ENCODE measurements at regions not wholly inside any gene's neighbourhood (a gene's known extent, or its start where the extent isn't known, plus 50 kb on each side); places are given as distances from the start of the nearest gene placed in this dataset.

DNA sequence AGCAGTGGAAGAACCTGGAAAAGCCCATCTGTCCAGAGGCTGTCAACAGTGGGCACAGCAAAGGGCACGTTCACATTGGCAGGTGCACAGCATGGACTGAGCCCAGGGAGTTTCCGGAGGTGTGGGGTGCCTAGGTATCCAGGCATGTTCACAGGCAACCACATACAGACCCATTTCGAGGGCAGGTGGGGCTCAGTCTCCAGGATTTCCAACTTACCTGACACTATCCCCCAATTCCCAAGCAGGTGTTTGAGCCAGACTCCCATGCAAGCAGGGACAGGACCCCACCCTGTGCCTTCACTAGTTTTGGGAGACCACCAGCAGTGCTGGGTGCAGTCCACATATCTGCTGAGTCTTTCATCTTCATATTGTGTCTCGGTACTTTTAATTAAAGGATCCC, 65.0 kb upstream of the IRF2BP2 start:
- no peak for DNase-seq (ENCODE audit: low read depth)

DNA sequence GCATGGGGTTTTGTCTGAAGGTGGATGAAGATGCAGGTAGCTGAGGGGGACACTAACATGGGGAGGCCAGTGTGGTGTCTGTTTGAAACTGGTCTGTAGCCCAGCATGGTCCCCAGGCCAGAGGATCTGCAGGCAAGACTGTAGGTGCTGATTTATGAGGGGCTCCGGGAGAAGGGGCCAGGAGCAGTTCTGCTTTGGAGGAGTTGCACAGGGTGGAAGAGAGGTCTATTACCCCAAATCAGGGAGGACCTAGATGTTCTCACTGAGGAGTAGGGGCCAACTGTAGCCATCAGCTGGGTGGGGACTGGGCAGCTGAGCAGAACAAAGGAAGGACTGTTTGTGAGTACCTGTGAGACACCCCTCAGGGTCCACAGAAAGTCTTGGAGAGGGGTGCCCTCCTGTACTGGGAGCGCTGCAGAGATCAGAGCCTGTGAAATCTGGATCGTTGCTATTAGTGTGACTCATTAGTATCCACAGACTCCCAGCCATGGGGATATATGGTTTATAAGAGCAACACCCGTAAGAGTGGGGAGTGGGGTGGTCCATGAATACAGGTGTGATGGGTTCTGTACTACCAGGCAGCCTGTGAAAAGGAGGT, 64.3 kb upstream of the IRF2BP2 start:
- DNase-seq (ENCODE audit: low read depth), result no peak

DNA sequence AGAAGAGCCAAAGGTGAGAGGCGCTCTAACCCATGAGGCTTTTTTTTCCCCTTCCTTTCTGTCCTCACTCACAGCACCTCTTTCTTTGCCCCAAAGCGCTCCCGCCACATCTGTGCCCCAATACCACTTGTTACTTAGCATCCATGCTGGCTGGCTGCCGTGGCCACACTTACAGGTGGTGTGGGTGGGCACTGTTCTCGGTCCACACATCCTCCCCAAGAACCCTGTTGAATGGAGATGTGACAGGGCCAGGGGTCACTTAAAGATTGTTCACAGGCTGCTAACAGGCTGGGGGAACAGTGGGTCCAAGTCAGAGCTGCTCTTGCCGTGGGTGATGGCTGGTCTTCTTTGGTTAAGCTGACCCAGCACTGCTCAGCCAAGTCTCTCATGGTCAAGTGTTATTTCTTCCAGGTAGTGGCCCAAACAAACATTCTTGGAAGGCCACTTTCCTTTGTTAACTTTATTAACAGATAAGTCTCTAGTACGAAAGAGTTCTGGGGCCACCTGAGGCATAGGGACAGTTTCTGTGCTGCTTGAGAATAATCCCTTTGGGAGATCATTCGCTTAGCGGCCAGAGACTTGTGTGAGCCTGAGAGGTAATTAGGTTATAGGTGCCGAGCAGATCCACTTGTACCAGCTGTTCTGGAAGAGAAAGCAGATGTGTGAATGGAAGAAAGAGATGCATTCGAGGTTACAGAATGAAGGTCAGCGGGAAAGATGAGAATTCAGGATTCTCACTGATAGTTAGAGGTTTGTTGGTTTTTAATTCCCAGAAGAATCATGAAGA, 62.6 kb upstream of the IRF2BP2 start:
- no peak for DNase-seq (ENCODE audit: low read depth)

DNA sequence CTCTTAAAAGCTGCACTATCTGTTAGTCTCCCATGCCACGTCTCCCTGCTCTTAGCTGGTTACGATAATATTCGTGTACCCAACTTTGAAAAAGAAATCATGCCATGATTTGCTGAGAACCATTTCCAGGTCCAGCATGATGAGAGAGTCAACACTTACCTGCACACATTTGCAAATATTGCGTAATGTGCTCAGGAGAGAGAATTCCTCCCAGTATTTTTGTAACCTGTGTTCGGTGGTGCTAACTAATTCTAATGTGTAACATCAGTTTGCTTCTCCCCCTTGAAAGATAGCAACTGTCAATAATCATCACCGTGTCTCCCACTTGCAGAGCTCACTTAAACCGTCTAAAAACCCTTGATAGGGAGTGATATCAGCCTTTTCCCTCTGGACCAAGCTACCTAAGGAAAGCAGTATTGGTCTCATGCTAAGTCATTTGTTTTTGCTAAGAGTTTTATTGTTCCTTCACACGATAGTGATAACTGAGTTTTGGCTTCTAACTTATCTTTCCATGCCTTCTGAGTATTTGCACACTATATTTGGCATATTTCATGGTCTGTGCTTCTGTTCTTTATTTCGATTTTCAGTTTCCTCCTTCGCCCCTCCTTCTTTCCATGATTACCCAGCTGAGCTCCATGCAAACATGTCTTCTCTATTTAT, 61.1 kb upstream of the IRF2BP2 start:
- no peak for DNase-seq (ENCODE audit: low read depth)

DNA sequence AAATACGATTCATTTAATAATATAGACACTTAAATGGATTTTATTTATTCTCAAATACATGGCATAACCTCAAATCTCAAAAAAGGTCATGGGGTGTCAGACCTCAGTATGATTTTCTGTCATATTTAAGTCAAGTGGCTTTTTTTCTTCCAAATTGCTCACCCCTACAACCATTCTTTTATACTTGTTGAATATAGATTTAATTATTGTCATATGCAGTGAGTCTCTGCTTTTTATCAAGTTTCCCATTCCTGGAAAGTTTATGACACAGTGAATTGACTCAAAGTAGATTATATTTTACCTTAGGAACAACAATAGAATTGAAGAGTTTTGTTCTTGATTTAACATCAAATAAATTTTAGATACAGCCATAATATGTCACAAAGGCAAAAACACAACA, 59.5 kb upstream of the IRF2BP2 start:
- DNase-seq (ENCODE audit: low read depth), result no peak

DNA sequence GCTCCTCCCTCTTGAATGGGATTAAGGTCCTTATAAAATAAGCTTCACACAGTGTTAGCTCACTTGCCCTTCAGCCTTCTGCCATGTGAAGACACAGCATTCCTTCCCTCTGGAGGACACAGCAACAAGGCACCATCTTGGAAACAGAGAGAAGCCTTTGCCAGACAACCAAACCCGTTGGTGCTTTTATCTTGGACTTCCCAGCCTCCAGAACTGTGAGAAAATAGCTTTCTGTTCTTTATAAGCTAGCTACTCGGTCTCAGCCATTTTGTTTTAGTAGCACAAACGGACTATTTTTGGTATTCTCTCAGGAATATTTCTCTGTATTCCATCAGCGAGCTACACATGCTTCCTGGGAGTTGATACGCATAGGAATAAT, 58.6 kb upstream of the IRF2BP2 start:
- DNase-seq (ENCODE audit: low read depth), result no peak

DNA sequence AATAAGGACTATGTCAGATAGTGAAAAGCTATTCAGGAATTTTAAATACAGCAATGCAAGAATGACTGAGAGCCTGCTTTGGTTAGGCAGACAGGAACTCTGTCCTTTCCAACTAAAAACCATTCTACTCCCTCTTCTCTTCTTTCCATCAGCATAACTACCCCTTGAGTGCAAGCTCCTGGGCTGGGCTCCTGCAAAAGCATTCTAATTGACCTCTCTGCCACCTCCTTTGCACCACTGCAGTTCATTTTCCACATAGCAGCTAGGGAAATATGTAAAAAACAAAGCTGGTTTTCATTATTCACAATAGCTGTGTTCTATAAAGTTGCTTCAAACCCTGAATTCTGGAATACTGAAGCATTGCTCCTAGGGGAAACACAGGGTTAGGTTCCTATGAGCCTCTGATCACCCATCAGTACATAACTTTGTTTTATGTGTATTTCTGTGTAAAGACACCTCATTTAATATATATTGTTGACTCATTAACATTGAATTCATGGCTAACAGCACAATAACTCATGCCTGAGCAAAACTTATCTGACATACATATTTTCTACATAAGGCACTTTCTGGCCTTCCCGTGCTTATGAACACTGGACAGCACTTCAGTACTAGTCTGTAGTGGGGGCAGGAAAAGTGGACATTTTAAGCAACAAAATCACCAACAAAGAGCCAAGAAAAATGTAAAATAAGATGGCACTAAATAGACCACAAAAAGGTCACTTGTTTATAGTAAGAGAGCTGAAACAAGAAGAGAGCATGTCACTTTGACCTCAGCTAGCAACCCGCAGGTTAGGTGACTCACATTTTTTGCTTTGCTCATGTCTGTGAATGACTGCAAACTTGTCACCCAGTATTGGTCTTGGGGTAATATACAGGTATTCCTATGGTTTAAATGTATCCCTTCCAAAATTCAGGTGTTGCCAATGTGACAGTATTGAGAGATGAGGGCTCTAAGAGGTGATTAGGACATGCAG, 57.9 kb upstream of the IRF2BP2 start:
- DNase-seq (ENCODE audit: low read depth), result no peak

DNA sequence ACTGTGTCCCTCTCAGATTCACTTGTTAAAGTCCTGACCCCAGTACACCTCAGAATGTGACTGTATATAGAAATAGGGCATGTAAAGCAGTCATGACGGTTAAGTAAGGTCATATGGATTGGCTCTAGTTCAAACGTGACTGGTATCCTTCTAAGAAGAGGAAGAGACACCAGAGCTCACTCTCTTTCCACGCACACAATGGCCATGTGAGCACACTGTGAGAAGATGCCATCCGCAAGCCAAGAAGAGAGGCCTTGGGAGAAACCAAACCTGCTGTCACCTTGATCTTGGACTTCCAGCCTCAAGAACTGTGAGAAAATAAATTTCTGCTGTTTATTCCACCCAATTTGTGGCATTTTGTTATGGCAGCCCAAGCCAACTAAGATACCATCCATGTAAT, 56.8 kb upstream of the IRF2BP2 start:
- no peak for DNase-seq (ENCODE audit: low read depth)

DNA sequence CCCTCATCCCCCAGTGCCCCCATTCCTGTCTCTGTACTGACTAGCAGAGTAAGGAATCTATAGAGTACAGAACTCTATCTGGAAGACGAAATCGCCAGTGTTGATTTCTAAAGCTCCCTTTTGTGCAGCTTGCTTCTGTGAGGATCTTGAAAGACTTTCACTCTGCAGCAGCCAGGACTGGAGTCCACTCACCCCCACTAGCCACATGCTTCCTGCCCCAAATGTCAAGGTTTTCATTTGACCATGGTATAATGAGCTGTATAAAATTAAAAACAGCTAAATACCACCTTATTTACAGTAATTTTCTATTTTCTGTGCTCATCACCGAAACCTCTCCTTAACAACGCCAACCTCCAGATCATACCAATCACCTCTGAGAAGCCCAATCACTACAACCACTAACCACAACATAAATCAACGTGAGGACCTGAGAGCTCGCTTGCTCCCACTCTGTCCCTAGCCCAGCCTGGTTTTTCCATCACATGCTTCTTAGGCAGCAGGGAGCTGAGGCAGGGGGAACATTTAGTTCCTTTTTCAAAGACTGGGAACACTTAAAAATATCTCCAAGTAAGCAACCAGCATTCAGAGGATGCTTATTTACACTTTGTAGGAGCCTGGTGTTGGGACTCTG, 56.1 kb upstream of the IRF2BP2 start:
- DNase-seq (ENCODE audit: low read depth), result no peak

DNA sequence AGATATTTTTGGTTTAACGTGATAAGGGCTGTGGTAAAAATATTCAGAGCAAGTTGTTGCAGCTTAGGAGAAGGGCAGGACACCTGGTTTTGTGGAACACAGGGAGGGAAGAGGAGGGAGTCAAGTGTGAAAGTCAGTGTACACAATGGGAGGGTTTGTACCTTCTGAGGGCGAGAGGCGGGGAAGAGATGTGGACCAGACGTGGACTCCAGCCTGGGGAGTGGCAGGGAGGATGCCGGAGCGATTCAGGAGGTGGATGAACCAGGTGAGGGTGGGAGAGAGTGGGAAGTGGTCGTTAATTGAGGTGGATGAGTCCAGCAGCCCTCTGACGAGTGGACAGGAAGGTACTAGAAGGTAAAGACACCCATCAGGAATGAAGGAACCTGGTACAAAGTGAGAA, 52.2 kb upstream of the IRF2BP2 start:
- DNase-seq (ENCODE audit: low read depth), result no peak

DNA sequence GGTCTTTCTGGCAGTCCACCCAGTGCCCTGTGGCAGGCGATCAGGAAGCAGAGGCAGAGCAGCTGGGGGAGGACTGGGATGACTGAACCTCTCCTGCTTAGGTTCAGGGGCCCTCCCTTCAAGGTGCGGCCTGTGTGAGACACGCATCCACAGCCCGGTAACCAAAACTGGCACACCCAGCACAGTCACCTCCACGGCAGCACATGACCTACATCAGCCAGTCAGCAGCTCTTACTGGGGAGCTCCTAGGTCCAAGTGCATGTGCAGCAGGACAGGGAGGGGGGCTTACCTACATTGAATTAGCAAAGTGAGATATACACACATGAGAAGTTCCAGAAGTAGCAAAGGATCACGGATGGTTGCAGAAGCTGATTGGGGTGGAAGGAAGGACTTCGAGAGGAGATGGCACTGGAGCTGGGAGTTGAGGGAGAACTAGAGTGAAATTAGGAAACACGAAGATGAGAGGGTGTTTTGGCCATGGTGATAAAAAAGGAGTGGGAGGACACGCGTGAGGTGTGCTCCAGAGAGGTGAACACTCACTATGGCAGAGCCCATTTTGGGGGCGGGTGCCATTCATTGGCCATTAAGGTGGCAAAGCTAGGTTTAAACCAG, 51.4 kb upstream of the IRF2BP2 start:
- DNase-seq (ENCODE audit: low read depth), result no peak

DNA sequence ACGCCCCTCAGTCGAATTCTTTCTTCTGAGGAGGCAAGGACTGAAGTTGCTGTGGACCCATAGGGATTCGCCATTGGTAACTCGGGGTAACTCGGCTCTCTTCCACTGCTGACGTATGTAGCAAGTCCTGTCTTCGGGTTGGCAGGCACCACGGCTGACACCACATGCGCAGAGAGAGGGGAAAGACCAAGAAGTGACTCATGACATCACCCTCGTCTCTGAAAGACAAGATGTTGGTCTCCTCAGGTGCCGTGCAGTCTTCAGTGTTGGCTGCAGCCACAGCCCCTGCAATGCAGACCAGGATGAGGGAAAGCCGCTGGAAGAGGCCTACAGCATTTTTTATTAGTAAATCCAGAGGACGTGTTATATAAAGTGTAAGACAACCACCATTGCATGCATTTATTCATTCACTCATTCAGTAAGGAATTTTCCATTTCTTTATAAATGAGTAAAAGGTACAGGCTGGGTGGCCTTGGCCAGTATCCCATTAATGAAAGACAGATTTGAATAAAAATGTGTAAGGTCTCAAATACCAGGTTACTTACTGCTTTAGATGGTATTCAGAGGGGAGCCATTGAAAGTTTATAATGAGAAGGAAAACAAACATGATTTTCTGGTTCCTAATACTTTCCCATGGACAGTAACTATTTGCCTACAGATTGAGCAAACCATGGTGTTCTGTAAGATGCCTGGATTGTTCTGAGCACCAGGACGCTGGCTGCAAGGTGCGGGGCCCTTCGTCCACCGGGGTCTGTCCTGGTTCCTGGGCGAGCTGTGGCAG, 50.7 kb upstream of the IRF2BP2 start:
- no peak for DNase-seq (ENCODE audit: low read depth)

Data from T follicular helper cell (primary cell).